T follicular helper cell (primary cell): ENCODE measurements at regions not wholly inside any gene's neighbourhood (a gene's known extent, or its start where the extent isn't known, plus 50 kb on each side); places are given as distances from the start of the nearest gene placed in this dataset.

Experiments used
- DNase-seq: peaks from one replicate; pipeline ENCODE4 v3.0.0-alpha.2; 2020; ENCODE audit warnings: low read depth

GRCh38 chr3:42012935-42013690 lies 51.2 kb upstream of the ULK4 start:
- peak; percentile 58 for DNase-seq

- no peak for DNase-seq
These were observed 50.6 kb upstream of the ULK4 start for GRCh38 chr3:42012383-42012934.
